ENCODE measurements at regions not wholly inside any gene's neighbourhood (a gene's known extent, or its start where the extent isn't known, plus 50 kb on each side); places are given as distances from the start of the nearest gene placed in this dataset.

DNA sequence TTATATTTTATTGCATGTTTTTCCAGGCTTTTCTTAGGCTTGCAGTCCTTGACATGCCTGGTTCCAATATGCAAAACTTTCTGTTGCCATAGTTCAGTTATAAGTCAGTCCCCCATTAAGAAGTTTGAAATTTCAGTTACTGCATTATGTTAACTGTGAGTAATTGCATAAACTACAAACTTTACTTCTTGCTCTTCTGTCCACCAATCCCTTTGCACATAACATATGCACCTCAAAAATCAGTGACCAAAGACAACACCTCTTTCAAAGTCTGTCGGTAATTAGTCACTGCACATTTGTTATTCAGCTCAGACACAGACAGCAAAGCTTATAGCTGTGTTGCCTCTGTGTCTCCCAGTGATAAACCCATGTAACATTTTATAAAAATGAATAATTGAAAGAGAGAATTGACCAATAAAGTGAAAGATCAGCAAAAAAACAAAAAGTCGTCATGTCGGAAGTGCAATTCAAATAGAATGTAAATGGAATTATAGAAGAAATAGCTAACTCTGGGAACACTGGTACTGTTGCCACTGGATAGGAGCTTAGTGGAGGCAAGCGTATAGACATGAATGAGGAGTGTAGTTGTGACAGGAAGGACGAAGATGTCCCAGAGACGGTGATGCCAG is 50.3 kb upstream of the BTBD3 start:
- TF ChIP-seq, protein P1, sequence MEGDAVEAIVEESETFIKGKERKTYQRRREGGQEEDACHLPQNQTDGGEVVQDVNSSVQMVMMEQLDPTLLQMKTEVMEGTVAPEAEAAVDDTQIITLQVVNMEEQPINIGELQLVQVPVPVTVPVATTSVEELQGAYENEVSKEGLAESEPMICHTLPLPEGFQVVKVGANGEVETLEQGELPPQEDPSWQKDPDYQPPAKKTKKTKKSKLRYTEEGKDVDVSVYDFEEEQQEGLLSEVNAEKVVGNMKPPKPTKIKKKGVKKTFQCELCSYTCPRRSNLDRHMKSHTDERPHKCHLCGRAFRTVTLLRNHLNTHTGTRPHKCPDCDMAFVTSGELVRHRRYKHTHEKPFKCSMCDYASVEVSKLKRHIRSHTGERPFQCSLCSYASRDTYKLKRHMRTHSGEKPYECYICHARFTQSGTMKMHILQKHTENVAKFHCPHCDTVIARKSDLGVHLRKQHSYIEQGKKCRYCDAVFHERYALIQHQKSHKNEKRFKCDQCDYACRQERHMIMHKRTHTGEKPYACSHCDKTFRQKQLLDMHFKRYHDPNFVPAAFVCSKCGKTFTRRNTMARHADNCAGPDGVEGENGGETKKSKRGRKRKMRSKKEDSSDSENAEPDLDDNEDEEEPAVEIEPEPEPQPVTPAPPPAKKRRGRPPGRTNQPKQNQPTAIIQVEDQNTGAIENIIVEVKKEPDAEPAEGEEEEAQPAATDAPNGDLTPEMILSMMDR (conservative IDR thresholded peaks at IDR 0.05; ENCODE audit: low read depth in 2 of 2) = no peak
- no peak for TF ChIP-seq EZH2 (IDR thresholded peaks at IDR 0.05; ENCODE audit: low read depth, unreplicated experiment)
- TF ChIP-seq STAT1 (IDR thresholded peaks at IDR 0.05; ENCODE audit: unreplicated experiment) = no peak
- no peak for TF ChIP-seq EZH2phosphoT487 (IDR thresholded peaks at IDR 0.05; ENCODE audit: unreplicated experiment)
- TF ChIP-seq, protein P2, sequence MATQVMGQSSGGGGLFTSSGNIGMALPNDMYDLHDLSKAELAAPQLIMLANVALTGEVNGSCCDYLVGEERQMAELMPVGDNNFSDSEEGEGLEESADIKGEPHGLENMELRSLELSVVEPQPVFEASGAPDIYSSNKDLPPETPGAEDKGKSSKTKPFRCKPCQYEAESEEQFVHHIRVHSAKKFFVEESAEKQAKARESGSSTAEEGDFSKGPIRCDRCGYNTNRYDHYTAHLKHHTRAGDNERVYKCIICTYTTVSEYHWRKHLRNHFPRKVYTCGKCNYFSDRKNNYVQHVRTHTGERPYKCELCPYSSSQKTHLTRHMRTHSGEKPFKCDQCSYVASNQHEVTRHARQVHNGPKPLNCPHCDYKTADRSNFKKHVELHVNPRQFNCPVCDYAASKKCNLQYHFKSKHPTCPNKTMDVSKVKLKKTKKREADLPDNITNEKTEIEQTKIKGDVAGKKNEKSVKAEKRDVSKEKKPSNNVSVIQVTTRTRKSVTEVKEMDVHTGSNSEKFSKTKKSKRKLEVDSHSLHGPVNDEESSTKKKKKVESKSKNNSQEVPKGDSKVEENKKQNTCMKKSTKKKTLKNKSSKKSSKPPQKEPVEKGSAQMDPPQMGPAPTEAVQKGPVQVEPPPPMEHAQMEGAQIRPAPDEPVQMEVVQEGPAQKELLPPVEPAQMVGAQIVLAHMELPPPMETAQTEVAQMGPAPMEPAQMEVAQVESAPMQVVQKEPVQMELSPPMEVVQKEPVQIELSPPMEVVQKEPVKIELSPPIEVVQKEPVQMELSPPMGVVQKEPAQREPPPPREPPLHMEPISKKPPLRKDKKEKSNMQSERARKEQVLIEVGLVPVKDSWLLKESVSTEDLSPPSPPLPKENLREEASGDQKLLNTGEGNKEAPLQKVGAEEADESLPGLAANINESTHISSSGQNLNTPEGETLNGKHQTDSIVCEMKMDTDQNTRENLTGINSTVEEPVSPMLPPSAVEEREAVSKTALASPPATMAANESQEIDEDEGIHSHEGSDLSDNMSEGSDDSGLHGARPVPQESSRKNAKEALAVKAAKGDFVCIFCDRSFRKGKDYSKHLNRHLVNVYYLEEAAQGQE (IDR thresholded peaks at IDR 0.05; ENCODE audit: unreplicated experiment) = no peak

All from GM23338 (cell line).